Heart left ventricle (tissue), 16 donors: ENCODE measurements at regions not wholly inside any gene's neighbourhood (a gene's known extent, or its start where the extent isn't known, plus 50 kb on each side); places are given as distances from the start of the nearest gene placed in this dataset.

Source experiments
- ATAC-seq, 4 donors: fragments of 200-7000 bp; cut with Tn5 transposase; one replicate each; pipeline ENCODE4 v1.9.1; 2020 to 2022; ENCODE audit warnings: moderate library complexity in 4 of 4, mild to moderate bottlenecking in 3 of 4, moderate number of reproducible peaks in 1 of 4
- DNase-seq, 5 donors: peaks; one replicate each; pipeline ENCODE4 v3.0.0-alpha.2; 2020
- H3K27ac ChIP-seq, 12 donors: fragments of 200-600 bp; sonication (generic) in 4 of 12; one replicate each; pipeline versions ENCODE4 v1.5.0 to v1.8.0; 2016 to 2022; ENCODE audit warnings: mild to moderate bottlenecking in 2 of 12
- H3K27me3 ChIP-seq, 9 donors: fragments of 200-600 bp; sonication (generic) in 2 of 9; one replicate each; pipeline versions ENCODE4 v1.5.1 to v1.8.0; 2016 to 2022; ENCODE audit warnings: mild to moderate bottlenecking in 3 of 9
- H3K36me3 ChIP-seq, 9 donors: fragments of 200-600 bp; sonication (generic) in 2 of 9; one replicate each; pipeline versions ENCODE4 v1.5.0 to v1.8.0; 2018 to 2022; ENCODE audit warnings: mild to moderate bottlenecking in 2 of 9
- H3K4me1 ChIP-seq, 12 donors: fragments of 200-600 bp; sonication (generic) in 4 of 12; one replicate each; pipeline versions ENCODE4 v1.5.0 to v1.8.0; 2016 to 2022; ENCODE audit warnings: mild to moderate bottlenecking in 3 of 12
- H3K4me3 ChIP-seq, 12 donors: fragments of 200-600 bp; sonication (generic) in 4 of 12; one replicate each; pipeline versions ENCODE4 v1.5.0 to v1.8.0; 2017 to 2022; ENCODE audit warnings: mild to moderate bottlenecking in 9 of 12, moderate library complexity in 4 of 12
- H3K9me3 ChIP-seq, 12 donors: fragments of 200-600 bp; sonication (generic) in 4 of 12; one replicate each; pipeline versions ENCODE4 v1.5.0 to v1.8.0; 2016 to 2022; ENCODE audit warnings: mild to moderate bottlenecking in 1 of 12
- CTCF ChIP-seq, 12 donors: fragments of 200-600 bp; sonication (generic) in 4 of 12; IDR thresholded peaks; one replicate each; pipeline versions ENCODE4 v1.5.0 to v1.8.0; 2018 to 2022; ENCODE audit warnings: antibody characterized with exemption in 12 of 12, mild to moderate bottlenecking in 5 of 12
- POLR2A ChIP-seq, 2 donors: fragments of 450-650 bp; IDR thresholded peaks; one replicate each; pipeline ENCODE4 v1.6.1; 2017; ENCODE audit warnings: antibody characterized with exemption in 2 of 2, mild to moderate bottlenecking in 2 of 2, moderate library complexity in 2 of 2
- WGBS, 4 donors: extraction: QIAGEN DNeasy Blood & Tissue Kit in 2 of 4; methylation state at CpG; one replicate each; pipeline versions ENCODE4 v1.1.5 to v1.1.7; 2013 to 2018; 5-methylcytosine and 5-hydroxymethylcytosine counted together
- intact Hi-C, 10 donors: fragments of 100-400 bp; cut with DNase I; formaldehyde crosslinking; loops; one replicate each; pipeline versions ENCODE4 v1.11.1 to v1.14.2; 2022
- donor health status: ischemic (EF 13 %, LVEDD 7.1; RV severe dilation, severe dysfunction).
- donor health status: healthy with polysubstance abuse.
- donor health status: DM: no; HTN: yes; CAD: no.
- donor health status: DM: no; HTN: no; CAD: no.
- donor health status: ischemic (EF 25% LVEDD 6.9; RV normal size, moderate dysfunction).
- donor health status: ischemic (EF 25% LVEDD 5.7; RV mildly dilated, moderate dysfunction).
- donor health status: healthy.
- donor health status: DM: yes; HTN: yes; CAD: no.
- donor health status: ischemic (EF 35%, LVEDD 5.7; RV mildly dilated, moderate dysfunction).
- donor health status: nonischemic (EF 11% LVEDD 7.7; RV severe dilation, severe dysfunction).
- donor health status: DM: yes; HTN: yes; CAD: no.
- donor health status: PGD.
- donor health status: ischemic (EF 29% LVEDD 5.4; RV normal size, mild dysfunction).
- donor health status: nonischemic (EF 23%, LVEDD 6.1; RV moderate dilation, normal function).

- DNase-seq (no peak), ATAC-seq (no peak)
- H3K27ac ChIP-seq = no peak overlapping the region
- H3K36me3 ChIP-seq = no peaks in the 10 kb centered on the region
- H3K4me1 ChIP-seq = peaks cover 0 to 29% (median 12%) of the 10 kb centered on the region in 12 donors
- H3K27me3 ChIP-seq = no peaks in the 10 kb centered on the region
- no peak overlapping the region for H3K4me3 ChIP-seq
- WGBS, 4 donors = 69 to 86% (median 80%) methylated on average over 5 of the region's 5 CpGs
- H3K9me3 ChIP-seq = peaks cover 0 to 4% (median 0%) of the 10 kb centered on the region in 12 donors
- no peak for TF ChIP-seq POLR2A (IDR thresholded peaks at IDR 0.05)
- TF ChIP-seq CTCF (IDR thresholded peaks at IDR 0.05) = no peak
- intact Hi-C loops = loop anchor here in 9 of 10 donors (5.0 to 10.0 kb wide), 9 partner anchors 122 to 420 kb away; no protein-coding TSS in a partner anchor
Measured at GRCh38 chr4:38314663-38315062, 349.3 kb upstream of the KLF3 start.

GRCh38 chr4:38315286-38315685 is 348.7 kb upstream of the KLF3 start:
- intact Hi-C loops = loop anchor here in 9 of 10 donors (5.0 to 10.0 kb wide), 9 partner anchors 123 to 420 kb away; no protein-coding TSS in a partner anchor
- H3K27me3 ChIP-seq = no peaks in the 10 kb centered on the region
- peaks cover 0 to 4% (median 0%) of the 10 kb centered on the region in 12 donors for H3K9me3 ChIP-seq
- WGBS, 4 donors = 86 to 92% (median 89%) methylated on average over 5 of the region's 5 CpGs
- TF ChIP-seq CTCF (IDR thresholded peaks at IDR 0.05) (no peak), POLR2A (IDR thresholded peaks at IDR 0.05) (no peak)
- no peaks in the 10 kb centered on the region for H3K36me3 ChIP-seq
- H3K4me3 ChIP-seq = no peak overlapping the region
- DNase-seq (no peak), ATAC-seq (no peak)
- H3K4me1 ChIP-seq = peaks cover 0 to 34% (median 17%) of the 10 kb centered on the region in 12 donors
- no peak overlapping the region for H3K27ac ChIP-seq

GRCh38 chr4:38316045-38316444 is 348.0 kb upstream of the KLF3 start:
- H3K9me3 ChIP-seq = peaks cover 0 to 4% (median 0%) of the 10 kb centered on the region in 12 donors
- H3K4me1 ChIP-seq = peaks cover 0 to 38% (median 17%) of the 10 kb centered on the region in 12 donors
- no peaks in the 10 kb centered on the region for H3K36me3 ChIP-seq
- TF ChIP-seq POLR2A (IDR thresholded peaks at IDR 0.05) (no peak), CTCF (IDR thresholded peaks at IDR 0.05) (no peak)
- intact Hi-C loops = loop anchor here in 9 of 10 donors (5.0 to 10.0 kb wide), 9 partner anchors 124 to 419 kb away; no protein-coding TSS in a partner anchor
- no peak for ATAC-seq
- WGBS, 4 donors = 92 to 97% (median 96%) methylated on average over 5 of the region's 5 CpGs
- no peak overlapping the region for H3K27ac ChIP-seq
- H3K4me3 ChIP-seq = no peak overlapping the region
- no peaks in the 10 kb centered on the region for H3K27me3 ChIP-seq
- DNase-seq = no peak

GRCh38 chr4:38317041-38317674 is 346.8 kb upstream of the KLF3 start:
- 95 to 99% (median 96%) methylated on average over 3 of the region's 3 CpGs for WGBS, 4 donors
- Histone ChIP-seq H3K4me1 (peaks cover 0 to 38% (median 17%) of the 10 kb centered on the region in 12 donors), H3K9me3 (peaks cover 0 to 3% (median 0%) of the 10 kb centered on the region in 12 donors), H3K36me3 (no peaks in the 10 kb centered on the region), H3K27me3 (no peaks in the 10 kb centered on the region), H3K4me3 (no peak overlapping the region), H3K27ac (peak overlapping the region in 1 of 12 donors; percentile 95)
- no peak for ATAC-seq
- TF ChIP-seq POLR2A (IDR thresholded peaks at IDR 0.05) = no peak
- intact Hi-C loops = loop anchor here in 9 of 10 donors (5.0 to 10.0 kb wide), 9 partner anchors 125 to 418 kb away; no protein-coding TSS in a partner anchor
- no peak for DNase-seq
